PC-9 (cell line): ENCODE measurements at regions not wholly inside any gene's neighbourhood (a gene's known extent, or its start where the extent isn't known, plus 50 kb on each side); places are given as distances from the start of the nearest gene placed in this dataset.

Source experiments
- EZH2 ChIP-seq: fragments of 200-600 bp; sonication (generic); IDR thresholded peaks from 2 replicates; pipeline ENCODE4 v1.8.0; 2017; ENCODE audit warnings: antibody characterized with exemption, low read depth
- TF ChIP-seq, protein P1 (sequence below): fragments of 200-600 bp; sonication (generic); conservative IDR thresholded peaks from 2 replicates; pipeline ENCODE4 v1.6.1; 2017; ENCODE audit warnings: mixed run types, antibody characterized with exemption, mild to moderate bottlenecking, moderate library complexity

DNA sequence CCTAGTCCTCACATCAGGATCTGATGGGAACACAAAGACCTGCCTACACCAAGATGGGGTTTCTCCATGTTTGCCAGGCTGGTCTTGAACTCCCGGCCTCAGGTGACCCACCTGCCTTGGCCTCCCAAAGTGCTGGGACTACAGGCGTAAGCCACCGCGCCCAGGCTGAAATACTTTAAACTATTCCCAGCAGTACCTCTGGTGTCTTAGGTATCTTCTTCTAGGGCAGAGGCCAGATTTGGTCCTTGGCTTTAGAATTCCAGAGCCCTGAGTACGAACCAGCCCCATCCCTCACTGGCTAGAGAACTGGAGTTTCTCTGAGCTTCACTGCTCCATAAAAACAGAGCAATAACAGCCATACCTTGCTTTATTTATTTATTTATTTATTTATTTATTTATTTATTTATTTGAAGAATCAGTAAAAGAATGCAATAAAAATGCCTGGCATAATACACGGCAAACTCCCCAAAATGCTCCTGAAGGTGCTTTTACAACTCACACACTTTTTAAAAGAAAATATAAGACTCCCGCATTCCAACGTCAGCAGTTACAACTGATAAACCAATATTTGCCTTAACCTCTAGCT is 312.1 kb downstream of the TFAP2C start:
- TF ChIP-seq, protein P1, sequence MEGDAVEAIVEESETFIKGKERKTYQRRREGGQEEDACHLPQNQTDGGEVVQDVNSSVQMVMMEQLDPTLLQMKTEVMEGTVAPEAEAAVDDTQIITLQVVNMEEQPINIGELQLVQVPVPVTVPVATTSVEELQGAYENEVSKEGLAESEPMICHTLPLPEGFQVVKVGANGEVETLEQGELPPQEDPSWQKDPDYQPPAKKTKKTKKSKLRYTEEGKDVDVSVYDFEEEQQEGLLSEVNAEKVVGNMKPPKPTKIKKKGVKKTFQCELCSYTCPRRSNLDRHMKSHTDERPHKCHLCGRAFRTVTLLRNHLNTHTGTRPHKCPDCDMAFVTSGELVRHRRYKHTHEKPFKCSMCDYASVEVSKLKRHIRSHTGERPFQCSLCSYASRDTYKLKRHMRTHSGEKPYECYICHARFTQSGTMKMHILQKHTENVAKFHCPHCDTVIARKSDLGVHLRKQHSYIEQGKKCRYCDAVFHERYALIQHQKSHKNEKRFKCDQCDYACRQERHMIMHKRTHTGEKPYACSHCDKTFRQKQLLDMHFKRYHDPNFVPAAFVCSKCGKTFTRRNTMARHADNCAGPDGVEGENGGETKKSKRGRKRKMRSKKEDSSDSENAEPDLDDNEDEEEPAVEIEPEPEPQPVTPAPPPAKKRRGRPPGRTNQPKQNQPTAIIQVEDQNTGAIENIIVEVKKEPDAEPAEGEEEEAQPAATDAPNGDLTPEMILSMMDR: no peak
- no peak for TF ChIP-seq EZH2
